ENCODE measurements at regions not wholly inside any gene's neighbourhood (a gene's known extent, or its start where the extent isn't known, plus 50 kb on each side); places are given as distances from the start of the nearest gene placed in this dataset.

- ChIA-PET CTCF (interaction anchor here (0.6 kb wide), 1 partner anchor 135 kb away, joined by 3 read pairs; no protein-coding TSS in a partner anchor), POLR2A (ENCODE audit: low non-redundant PET) (no interaction called here)
Measured at GRCh38 chr3:126257174-126257573, 76.8 kb upstream of the ALDH1L1 start.

DNA sequence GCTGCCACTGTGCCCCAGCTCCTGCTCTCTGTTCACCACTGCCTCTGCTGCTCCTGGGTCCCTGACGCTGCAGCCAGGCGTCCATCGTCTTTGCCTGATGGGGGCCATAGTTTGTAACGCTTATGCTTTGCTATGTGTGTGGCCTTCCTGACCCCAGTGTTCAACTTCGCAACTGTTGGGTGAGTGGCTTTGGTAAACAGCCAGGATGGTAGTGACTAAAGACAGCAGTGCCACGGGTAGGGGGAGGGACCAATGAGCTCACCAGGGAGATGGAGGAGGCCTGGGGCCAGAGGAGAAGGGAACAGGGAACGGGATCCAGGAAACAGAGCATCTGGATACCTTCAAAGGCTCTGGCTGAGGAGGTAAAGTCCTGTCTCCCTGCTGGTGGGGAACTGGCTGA is 75.9 kb upstream of the ALDH1L1 start:
- Histone ChIP-seq H3K27me3 (replicated peaks; ENCODE audit: insufficient read depth, low read depth, low read length, poor library complexity) (no peaks in the 10 kb centered on the region), H3K36me3 (ENCODE audit: insufficient read depth, low read length, poor library complexity, severe bottlenecking) (no peaks in the 10 kb centered on the region), H3K27ac (ENCODE audit: low read depth, low read length, poor library complexity, severe bottlenecking) (no peak overlapping the region), H3K4me3 (ENCODE audit: low read depth, low read length, poor library complexity, severe bottlenecking) (no peak overlapping the region), H3K4me1 (ENCODE audit: insufficient read depth, low read length, poor library complexity, severe bottlenecking) (peaks cover 39% of the 10 kb centered on the region), H3K9me3 (ENCODE audit: low read depth, low read length, poor library complexity, severe bottlenecking) (no peaks in the 10 kb centered on the region)
- TF ChIP-seq, protein P1, sequence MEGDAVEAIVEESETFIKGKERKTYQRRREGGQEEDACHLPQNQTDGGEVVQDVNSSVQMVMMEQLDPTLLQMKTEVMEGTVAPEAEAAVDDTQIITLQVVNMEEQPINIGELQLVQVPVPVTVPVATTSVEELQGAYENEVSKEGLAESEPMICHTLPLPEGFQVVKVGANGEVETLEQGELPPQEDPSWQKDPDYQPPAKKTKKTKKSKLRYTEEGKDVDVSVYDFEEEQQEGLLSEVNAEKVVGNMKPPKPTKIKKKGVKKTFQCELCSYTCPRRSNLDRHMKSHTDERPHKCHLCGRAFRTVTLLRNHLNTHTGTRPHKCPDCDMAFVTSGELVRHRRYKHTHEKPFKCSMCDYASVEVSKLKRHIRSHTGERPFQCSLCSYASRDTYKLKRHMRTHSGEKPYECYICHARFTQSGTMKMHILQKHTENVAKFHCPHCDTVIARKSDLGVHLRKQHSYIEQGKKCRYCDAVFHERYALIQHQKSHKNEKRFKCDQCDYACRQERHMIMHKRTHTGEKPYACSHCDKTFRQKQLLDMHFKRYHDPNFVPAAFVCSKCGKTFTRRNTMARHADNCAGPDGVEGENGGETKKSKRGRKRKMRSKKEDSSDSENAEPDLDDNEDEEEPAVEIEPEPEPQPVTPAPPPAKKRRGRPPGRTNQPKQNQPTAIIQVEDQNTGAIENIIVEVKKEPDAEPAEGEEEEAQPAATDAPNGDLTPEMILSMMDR (conservative IDR thresholded peaks at IDR 0.05; ENCODE audit: low read depth, low read length): no peak
- no peak for TF ChIP-seq EZH2 (IDR thresholded peaks at IDR 0.05; ENCODE audit: borderline replicate concordance, low read depth, low read length, poor library complexity, severe bottlenecking)
- BruUV-seq (replicated peaks): no TSS peak
- CTCF ChIA-PET: interaction anchor here (0.6 kb wide), 1 partner anchor 238 kb away, joined by 3 read pairs; no protein-coding TSS in a partner anchor
- no peak for DNase-seq (ENCODE audit: low spot score)
- POLR2A ChIA-PET (ENCODE audit: low non-redundant PET): no interaction called here
- intact Hi-C loops (cut with micrococcal nuclease; ENCODE audit: unreplicated experiment): no loop called here

More at GRCh38 chr3:126257174-126257573, 76.8 kb upstream of the ALDH1L1 start:
- no peak for TF ChIP-seq EZH2 (IDR thresholded peaks at IDR 0.05; ENCODE audit: borderline replicate concordance, low read depth, low read length, poor library complexity, severe bottlenecking)
- TF ChIP-seq, protein P1 (conservative IDR thresholded peaks at IDR 0.05; ENCODE audit: low read depth, low read length): no peak
- no TSS peak for BruUV-seq (replicated peaks)
- Histone ChIP-seq H3K4me1 (ENCODE audit: insufficient read depth, low read length, poor library complexity, severe bottlenecking) (peaks cover 42% of the 10 kb centered on the region), H3K4me3 (ENCODE audit: low read depth, low read length, poor library complexity, severe bottlenecking) (no peak overlapping the region), H3K27me3 (replicated peaks; ENCODE audit: insufficient read depth, low read depth, low read length, poor library complexity) (no peaks in the 10 kb centered on the region), H3K9me3 (ENCODE audit: low read depth, low read length, poor library complexity, severe bottlenecking) (no peaks in the 10 kb centered on the region), H3K36me3 (ENCODE audit: insufficient read depth, low read length, poor library complexity, severe bottlenecking) (no peaks in the 10 kb centered on the region), H3K27ac (ENCODE audit: low read depth, low read length, poor library complexity, severe bottlenecking) (no peak overlapping the region)
- DNase-seq (ENCODE audit: low spot score): no peak
- intact Hi-C loops (cut with micrococcal nuclease; ENCODE audit: unreplicated experiment): no loop called here

DNA sequence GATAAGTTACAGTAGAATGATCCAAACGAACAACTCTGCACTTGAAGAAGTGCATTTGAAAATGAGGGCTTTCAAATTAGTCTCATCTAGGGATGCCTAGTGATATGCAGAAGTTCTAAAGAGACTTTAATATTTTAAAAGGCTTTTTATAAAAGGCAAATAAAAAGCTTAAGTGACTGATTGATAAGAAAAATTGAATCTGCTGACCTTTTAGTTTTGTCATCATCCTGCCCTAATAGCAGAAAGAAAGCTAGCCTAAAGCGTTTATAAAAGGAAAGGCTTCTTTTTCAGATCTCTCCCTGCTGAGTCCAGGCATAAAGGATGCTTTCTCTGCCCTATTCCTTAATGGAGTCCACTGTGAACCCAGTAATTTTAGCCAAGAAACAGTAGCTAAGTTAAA is 72.7 kb upstream of the ALDH1L1 start:
- no peak for DNase-seq (ENCODE audit: low spot score)
- peaks cover 8% of the 10 kb centered on the region for H3K4me1 ChIP-seq (ENCODE audit: insufficient read depth, low read length, poor library complexity, severe bottlenecking)
- H3K36me3 ChIP-seq (ENCODE audit: insufficient read depth, low read length, poor library complexity, severe bottlenecking): no peaks in the 10 kb centered on the region
- BruUV-seq (replicated peaks): no TSS peak
- H3K4me3 ChIP-seq (ENCODE audit: low read depth, low read length, poor library complexity, severe bottlenecking): no peak overlapping the region
- no peak overlapping the region for H3K27ac ChIP-seq (ENCODE audit: low read depth, low read length, poor library complexity, severe bottlenecking)
- CTCF ChIA-PET: no interaction called here
- no peaks in the 10 kb centered on the region for H3K9me3 ChIP-seq (ENCODE audit: low read depth, low read length, poor library complexity, severe bottlenecking)
- POLR2A ChIA-PET (ENCODE audit: low non-redundant PET): interaction anchor here (0.5 kb wide), 1 partner anchor 142 kb away, joined by 3 read pairs; no protein-coding TSS in a partner anchor
- H3K27me3 ChIP-seq (replicated peaks; ENCODE audit: insufficient read depth, low read depth, low read length, poor library complexity): no peaks in the 10 kb centered on the region
- TF ChIP-seq, protein P1 (conservative IDR thresholded peaks at IDR 0.05; ENCODE audit: low read depth, low read length): no peak
- TF ChIP-seq EZH2 (IDR thresholded peaks at IDR 0.05; ENCODE audit: borderline replicate concordance, low read depth, low read length, poor library complexity, severe bottlenecking): no peak
- intact Hi-C loops (cut with micrococcal nuclease; ENCODE audit: unreplicated experiment): no loop called here

Measured in A673 (cell line).